ENCODE measurements at regions not wholly inside any gene's neighbourhood (a gene's known extent, or its start where the extent isn't known, plus 50 kb on each side); places are given as distances from the start of the nearest gene placed in this dataset.

GRCh38 chr5:124087752-124088151, 575.8 kb downstream of the CSNK1G3 start:
- no peak for TF ChIP-seq CTCF (conservative IDR thresholded peaks at IDR 0.05)
- no peak for TF ChIP-seq ZFX (IDR thresholded peaks at IDR 0.05)
- no peak overlapping the region for H3K27ac ChIP-seq

- no peak overlapping the region for H3K27ac ChIP-seq
- TF ChIP-seq CTCF (conservative IDR thresholded peaks at IDR 0.05), result no peak
- TF ChIP-seq ZFX (IDR thresholded peaks at IDR 0.05), result no peak
Measured at GRCh38 chr5:124080256-124080655, 568.3 kb downstream of the CSNK1G3 start.

- TF ChIP-seq ZFX (IDR thresholded peaks at IDR 0.05) (no peak), CTCF (conservative IDR thresholded peaks at IDR 0.05) (no peak)
- H3K27ac ChIP-seq, result no peak overlapping the region
Measured at GRCh38 chr5:124079062-124079461, 567.1 kb downstream of the CSNK1G3 start.

- TF ChIP-seq ZFX (IDR thresholded peaks at IDR 0.05) (no peak), CTCF (conservative IDR thresholded peaks at IDR 0.05) (no peak)
Measured at GRCh38 chr5:124074500-124074899, 562.5 kb downstream of the CSNK1G3 start.

GRCh38 chr5:124072570-124072969, 560.6 kb downstream of the CSNK1G3 start:
- TF ChIP-seq ZFX (IDR thresholded peaks at IDR 0.05) (no peak), CTCF (conservative IDR thresholded peaks at IDR 0.05) (no peak)
- H3K27ac ChIP-seq, result no peak overlapping the region

More at GRCh38 chr5:124074500-124074899, 562.5 kb downstream of the CSNK1G3 start:
- H3K27ac ChIP-seq, result no peak overlapping the region

GRCh38 chr5:124071039-124071438, 559.1 kb downstream of the CSNK1G3 start:
- no peak overlapping the region for H3K27ac ChIP-seq
- no peak for TF ChIP-seq ZFX (IDR thresholded peaks at IDR 0.05)
- no peak for TF ChIP-seq CTCF (conservative IDR thresholded peaks at IDR 0.05)

GRCh38 chr5:124065508-124065907, 553.5 kb downstream of the CSNK1G3 start:
- H3K27ac ChIP-seq, result no peak overlapping the region
- TF ChIP-seq ZFX (IDR thresholded peaks at IDR 0.05) (no peak), CTCF (conservative IDR thresholded peaks at IDR 0.05) (peak; percentile 8; the same call in 1 of the 2 replicates)
